Prostate gland (tissue), 2 donors: ENCODE measurements at regions not wholly inside any gene's neighbourhood (a gene's known extent, or its start where the extent isn't known, plus 50 kb on each side); places are given as distances from the start of the nearest gene placed in this dataset.

ENCODE experiments used
- POLR2A ChIP-seq: fragments of 450-650 bp; IDR thresholded peaks from one replicate; pipeline ENCODE4 v1.6.1; 2016; ENCODE audit warnings: antibody characterized with exemption, mild to moderate bottlenecking
- POLR2AphosphoS5 ChIP-seq: sonication (generic); formaldehyde crosslinking; IDR thresholded peaks from one replicate; pipeline ENCODE4 v1.6.1; 2017; ENCODE audit warnings: antibody characterized with exemption
- TF ChIP-seq, protein P1 (sequence below), 4 experiments: fragments of 200-600 bp in 2 of 4; fragments of 450-650 bp in 2 of 4; sonication (generic) in 2 of 4; IDR thresholded peaks; 1 replicate in 3 of 4; 2 replicates in 1 of 4; pipeline ENCODE4 v1.5.1; 2016 to 2019; ENCODE audit warnings: antibody characterized with exemption in 4 of 4, mild to moderate bottlenecking in 2 of 4, moderate library complexity in 2 of 4

GRCh38 chr12:118582863-118583262 is 206.5 kb downstream of the SUDS3 start:
- TF ChIP-seq, protein P1, sequence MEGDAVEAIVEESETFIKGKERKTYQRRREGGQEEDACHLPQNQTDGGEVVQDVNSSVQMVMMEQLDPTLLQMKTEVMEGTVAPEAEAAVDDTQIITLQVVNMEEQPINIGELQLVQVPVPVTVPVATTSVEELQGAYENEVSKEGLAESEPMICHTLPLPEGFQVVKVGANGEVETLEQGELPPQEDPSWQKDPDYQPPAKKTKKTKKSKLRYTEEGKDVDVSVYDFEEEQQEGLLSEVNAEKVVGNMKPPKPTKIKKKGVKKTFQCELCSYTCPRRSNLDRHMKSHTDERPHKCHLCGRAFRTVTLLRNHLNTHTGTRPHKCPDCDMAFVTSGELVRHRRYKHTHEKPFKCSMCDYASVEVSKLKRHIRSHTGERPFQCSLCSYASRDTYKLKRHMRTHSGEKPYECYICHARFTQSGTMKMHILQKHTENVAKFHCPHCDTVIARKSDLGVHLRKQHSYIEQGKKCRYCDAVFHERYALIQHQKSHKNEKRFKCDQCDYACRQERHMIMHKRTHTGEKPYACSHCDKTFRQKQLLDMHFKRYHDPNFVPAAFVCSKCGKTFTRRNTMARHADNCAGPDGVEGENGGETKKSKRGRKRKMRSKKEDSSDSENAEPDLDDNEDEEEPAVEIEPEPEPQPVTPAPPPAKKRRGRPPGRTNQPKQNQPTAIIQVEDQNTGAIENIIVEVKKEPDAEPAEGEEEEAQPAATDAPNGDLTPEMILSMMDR (IDR thresholded peaks at IDR 0.05) = no peak
- no peak for TF ChIP-seq POLR2AphosphoS5
- no peak for TF ChIP-seq POLR2A
